ENCODE measurements at regions not wholly inside any gene's neighbourhood (a gene's known extent, or its start where the extent isn't known, plus 50 kb on each side); places are given as distances from the start of the nearest gene placed in this dataset.

GRCh38 chr7:156234666-156235494 lies 405.7 kb upstream of the RNF32 start:
- ChIA-PET POLR2A (no interaction called here), CTCF (no interaction called here)
- intact Hi-C loops (cut with micrococcal nuclease) = no loop called here
- Mint-ChIP-seq H3K4me3 (no peak overlapping the region), H3K9me3 (no peaks in the 10 kb centered on the region), H3K36me3 (ENCODE audit: low read depth) (no peaks in the 10 kb centered on the region), H3K27me3 (no peaks in the 10 kb centered on the region), H3K4me1 (no peaks in the 10 kb centered on the region), H3K27ac (no peak overlapping the region)
- no peak for TF ChIP-seq CTCF (IDR thresholded peaks at IDR 0.05)
- DNase-seq (no peak), ATAC-seq (ENCODE audit: low read depth) (no peak)

- no peak overlapping the region for H3K27ac Mint-ChIP-seq
- ATAC-seq (ENCODE audit: low read depth) (no peak), DNase-seq (no peak)
- CTCF ChIA-PET = no interaction called here
- intact Hi-C loops (cut with micrococcal nuclease) = no loop called here
- POLR2A ChIA-PET = no interaction called here
- no peaks in the 10 kb centered on the region for H3K27me3 Mint-ChIP-seq
- no peaks in the 10 kb centered on the region for H3K4me1 Mint-ChIP-seq
- no peaks in the 10 kb centered on the region for H3K36me3 Mint-ChIP-seq (ENCODE audit: low read depth)
- H3K9me3 Mint-ChIP-seq = no peaks in the 10 kb centered on the region
- no peak for TF ChIP-seq CTCF (IDR thresholded peaks at IDR 0.05)
- H3K4me3 Mint-ChIP-seq = no peak overlapping the region
These were observed 406.4 kb upstream of the RNF32 start for GRCh38 chr7:156234192-156234591.

- no peaks in the 10 kb centered on the region for H3K4me1 Mint-ChIP-seq
- intact Hi-C loops (cut with micrococcal nuclease) = no loop called here
- TF ChIP-seq CTCF (IDR thresholded peaks at IDR 0.05) = no peak
- ChIA-PET CTCF (no interaction called here), POLR2A (no interaction called here)
- no peaks in the 10 kb centered on the region for H3K27me3 Mint-ChIP-seq
- DNase-seq (no peak), ATAC-seq (ENCODE audit: low read depth) (no peak)
- H3K36me3 Mint-ChIP-seq (ENCODE audit: low read depth) = no peaks in the 10 kb centered on the region
- H3K9me3 Mint-ChIP-seq = no peaks in the 10 kb centered on the region
- H3K27ac Mint-ChIP-seq = no peak overlapping the region
- no peak overlapping the region for H3K4me3 Mint-ChIP-seq
These were observed 407.5 kb upstream of the RNF32 start for GRCh38 chr7:156232931-156233705.

- ATAC-seq (ENCODE audit: low read depth) (no peak), DNase-seq (no peak)
- ChIA-PET POLR2A (no interaction called here), CTCF (no interaction called here)
- no peak for TF ChIP-seq CTCF (IDR thresholded peaks at IDR 0.05)
- Mint-ChIP-seq H3K4me1 (no peaks in the 10 kb centered on the region), H3K36me3 (ENCODE audit: low read depth) (no peaks in the 10 kb centered on the region), H3K4me3 (no peak overlapping the region), H3K27ac (no peak overlapping the region), H3K27me3 (no peaks in the 10 kb centered on the region), H3K9me3 (no peaks in the 10 kb centered on the region)
- intact Hi-C loops (cut with micrococcal nuclease) = no loop called here
These were observed 410.0 kb upstream of the RNF32 start for GRCh38 chr7:156230576-156230975.

GRCh38 chr7:156224833-156225225 lies 412.6 kb upstream of the SHH start:
- no peak for ATAC-seq (ENCODE audit: low read depth)
- Mint-ChIP-seq H3K4me1 (no peaks in the 10 kb centered on the region), H3K9me3 (no peaks in the 10 kb centered on the region), H3K27ac (no peak overlapping the region), H3K4me3 (no peak overlapping the region), H3K27me3 (no peaks in the 10 kb centered on the region), H3K36me3 (ENCODE audit: low read depth) (no peaks in the 10 kb centered on the region)
- intact Hi-C loops (cut with micrococcal nuclease) = no loop called here
- no peak for TF ChIP-seq CTCF (IDR thresholded peaks at IDR 0.05)
- ChIA-PET CTCF (no interaction called here), POLR2A (no interaction called here)
- no peak for DNase-seq

All from activated B cell treated with CpG ODN at 0.5 μM for 24 hours (primary cell).